ENCODE measurements at regions not wholly inside any gene's neighbourhood (a gene's known extent, or its start where the extent isn't known, plus 50 kb on each side); places are given as distances from the start of the nearest gene placed in this dataset.
A peak's percentile ranks its signal among the peaks of the same experiment; 100 is the strongest.
"Not testable (repeated sequence)": the region's sequence is repeated elsewhere in the genome, so short reads cannot be mapped to it uniquely, and the experiment has no call there.

DNA sequence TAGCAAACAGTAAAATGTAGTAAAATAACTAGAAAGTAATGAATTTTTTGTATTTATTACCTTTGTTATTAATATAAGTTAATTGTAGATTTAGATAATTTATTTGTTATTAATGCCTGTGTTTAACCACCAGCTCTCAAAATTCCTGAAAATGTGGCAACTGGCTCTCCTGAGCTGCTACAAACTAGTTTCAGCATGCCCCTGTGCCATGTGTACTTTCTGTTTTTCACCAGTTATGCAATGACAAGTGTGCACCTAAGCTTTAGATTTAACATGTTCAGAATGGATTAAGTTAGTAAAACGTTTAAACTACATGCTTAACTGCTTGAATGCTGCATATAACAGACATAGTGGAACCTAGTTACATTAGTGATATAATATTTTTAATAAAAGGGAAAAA lies 88.1 kb downstream of the POSTN start:
- no peak overlapping the region for H3K4me3 ChIP-seq (ENCODE audit: control insufficient read depth, low read depth, low read length)
- TF ChIP-seq CTCF (conservative IDR thresholded peaks at IDR 0.05; ENCODE audit: control insufficient read depth, insufficient read depth, low read depth, low read length), result no peak
- no peak for DNase-seq (ENCODE audit: low read depth)

GRCh38 chr13:37505531-37505930 lies 93.0 kb downstream of the POSTN start:
- DNase-seq (ENCODE audit: low read depth), result no peak
- no peak for TF ChIP-seq CTCF (conservative IDR thresholded peaks at IDR 0.05; ENCODE audit: control insufficient read depth, insufficient read depth, low read depth, low read length)
- H3K4me3 ChIP-seq (ENCODE audit: control insufficient read depth, low read depth, low read length), result no peak overlapping the region

DNA sequence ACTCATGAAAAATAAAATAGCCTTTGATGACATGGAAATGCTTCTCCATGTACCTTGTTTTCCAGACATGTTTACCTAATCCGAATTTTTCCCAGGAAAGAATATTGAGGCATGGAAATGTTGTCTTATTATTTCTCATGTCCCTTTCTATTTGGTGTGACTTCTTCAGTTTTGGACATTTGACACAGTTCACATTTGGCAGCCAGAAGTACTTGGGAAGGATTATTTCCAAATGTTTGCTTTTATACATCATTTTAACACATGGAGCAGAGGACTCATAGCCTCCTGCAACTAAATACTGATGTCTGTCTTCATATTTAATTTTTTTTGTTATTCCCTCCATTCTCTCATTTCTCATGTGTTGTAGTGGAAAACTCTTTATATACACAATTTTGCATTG lies 94.3 kb downstream of the POSTN start:
- H3K4me3 ChIP-seq (ENCODE audit: control insufficient read depth, low read depth, low read length), result no peak overlapping the region
- no peak for DNase-seq (ENCODE audit: low read depth)
- no peak for TF ChIP-seq CTCF (conservative IDR thresholded peaks at IDR 0.05; ENCODE audit: control insufficient read depth, insufficient read depth, low read depth, low read length)

- DNase-seq (ENCODE audit: low read depth), result no peak
- TF ChIP-seq CTCF (conservative IDR thresholded peaks at IDR 0.05; ENCODE audit: control insufficient read depth, insufficient read depth, low read depth, low read length), result no peak
These were observed 95.3 kb downstream of the POSTN start for GRCh38 chr13:37503287-37503686.

GRCh38 chr13:37502303-37502993 lies 96.1 kb downstream of the POSTN start:
- H3K4me3 ChIP-seq (ENCODE audit: control insufficient read depth, low read depth, low read length); DNase-seq (ENCODE audit: low read depth): not testable (repeated sequence)

More at GRCh38 chr13:37503287-37503686, 95.3 kb downstream of the POSTN start:
- no peak overlapping the region for H3K4me3 ChIP-seq (ENCODE audit: control insufficient read depth, low read depth, low read length)

- no peak overlapping the region for H3K4me3 ChIP-seq (ENCODE audit: control insufficient read depth, low read depth, low read length)
- no peak for DNase-seq (ENCODE audit: low read depth)
- TF ChIP-seq CTCF (conservative IDR thresholded peaks at IDR 0.05; ENCODE audit: control insufficient read depth, insufficient read depth, low read depth, low read length), result no peak
These were observed 97.4 kb downstream of the POSTN start for GRCh38 chr13:37501187-37501586.

DNA sequence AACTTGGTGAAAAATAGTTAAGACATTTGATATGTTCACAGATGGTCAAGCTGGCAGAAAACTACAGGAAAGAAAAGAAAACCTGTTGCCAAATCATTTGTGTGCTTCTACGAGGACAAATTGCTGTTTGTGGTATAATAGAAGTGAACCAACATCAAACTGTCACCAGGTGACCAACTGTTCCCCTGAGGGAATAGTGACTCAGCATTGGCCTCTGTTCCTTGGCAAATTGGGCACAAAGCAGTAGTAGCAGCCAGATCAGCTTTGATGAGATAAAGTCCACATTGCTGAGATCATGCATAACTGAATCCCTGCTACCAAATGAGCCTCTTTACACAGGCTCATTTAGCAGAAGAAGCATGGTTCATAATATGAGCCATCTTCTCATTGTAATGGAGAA lies 103.5 kb downstream of the POSTN start:
- no peak overlapping the region for H3K4me3 ChIP-seq (ENCODE audit: control insufficient read depth, low read depth, low read length)
- TF ChIP-seq CTCF (conservative IDR thresholded peaks at IDR 0.05; ENCODE audit: control insufficient read depth, insufficient read depth, low read depth, low read length), result no peak
- DNase-seq (ENCODE audit: low read depth), result peak; percentile 29

All from fibroblast of mammary gland (primary cell).